ENCODE measurements at regions not wholly inside any gene's neighbourhood (a gene's known extent, or its start where the extent isn't known, plus 50 kb on each side); places are given as distances from the start of the nearest gene placed in this dataset.

GRCh38 chr5:17012289-17012688 lies 76.2 kb upstream of the MYO10 start:
- FAIRE-seq, result peak; percentile 78
- dilution Hi-C loops (cut with MboI; ENCODE audit: extremely low pct_ligation_motif_present, low sequenced_read_pairs), result no loop called here
- H3K9ac ChIP-seq (replicated peaks; ENCODE audit: extremely low read depth, insufficient read depth, low read length), result no peak overlapping the region

GRCh38 chr5:17014686-17015085 lies 78.6 kb upstream of the MYO10 start:
- CTCF ChIA-PET, result interaction anchor here (1.0 kb wide), 1 partner anchor 10 kb away, joined by 3 read pairs; no protein-coding TSS in a partner anchor
- FAIRE-seq, result no peak

More at GRCh38 chr5:17012289-17012688, 76.2 kb upstream of the MYO10 start:
- H3K9me3 ChIP-seq (replicated peaks; ENCODE audit: control insufficient read depth, insufficient read depth, low read length), result no peaks in the 10 kb centered on the region
- TF ChIP-seq FOS (IDR thresholded peaks at IDR 0.05; ENCODE audit: borderline replicate concordance, insufficient read depth, low read length) (peak; percentile 89), MYC (IDR thresholded peaks at IDR 0.05; ENCODE audit: low read depth, low read length) (no peak), POLR2A (IDR thresholded peaks at IDR 0.05; ENCODE audit: low read depth, low read length) (no peak), MAX (IDR thresholded peaks at IDR 0.05; ENCODE audit: insufficient read depth, insufficient read length) (no peak), GATA2 (IDR thresholded peaks at IDR 0.05; ENCODE audit: insufficient read depth, insufficient read length, low read depth, low read length) (no peak), JUN (IDR thresholded peaks at IDR 0.05; ENCODE audit: borderline replicate concordance, insufficient read depth, insufficient read length, low read depth) (peak; percentile 72)
- H4K20me1 ChIP-seq (replicated peaks; ENCODE audit: control insufficient read depth, extremely low read depth, insufficient read depth, low read length), result no peaks in the 10 kb centered on the region
- no peak overlapping the region for H3K4me2 ChIP-seq (ENCODE audit: insufficient read depth, low read length)
- POLR2A ChIA-PET, result no interaction called here
- peak; percentile 59 for DNase-seq (ENCODE audit: low read depth, low spot score)
- H3K9me1 ChIP-seq (replicated peaks; ENCODE audit: control insufficient read depth, extremely low read depth, insufficient read depth, low read length), result no peaks in the 10 kb centered on the region
- H2AFZ ChIP-seq (ENCODE audit: low read depth, low read length), result no peak overlapping the region
- intact Hi-C loops (cut with micrococcal nuclease), result no loop called here
- H3K4me3 ChIP-seq (replicated peaks in 1 of 3; ENCODE audit: insufficient read depth in 1 of 3, low read depth in 1 of 3, low read length in 3 of 3), result no peak overlapping the region
- no peaks in the 10 kb centered on the region for H3K36me3 ChIP-seq (ENCODE audit: control insufficient read depth in 2 of 2, extremely low read depth in 1 of 2, insufficient read depth in 2 of 2, low read length in 2 of 2)
- no peaks in the 10 kb centered on the region for H3K79me2 ChIP-seq (ENCODE audit: control insufficient read depth, insufficient read depth, low read length)
- no peaks in the 10 kb centered on the region for H3K27me3 ChIP-seq (ENCODE audit: control insufficient read depth in 2 of 2, insufficient read depth in 2 of 2, low read length in 2 of 2)
- no TSS peak for BruUV-seq (replicated peaks)
- peaks cover 4% of the 10 kb centered on the region for H3K4me1 ChIP-seq (ENCODE audit: control insufficient read depth, extremely low read depth, insufficient read depth, low read length)
- no peak overlapping the region for H3K27ac ChIP-seq (ENCODE audit: insufficient read depth, low read depth, low read length)
- CTCF ChIA-PET, result interaction anchor here (1.4 kb wide), 1 partner anchor 178 kb away, joined by 4 read pairs; no protein-coding TSS in a partner anchor

More at GRCh38 chr5:17014686-17015085, 78.6 kb upstream of the MYO10 start:
- DNase-seq (ENCODE audit: low read depth, low spot score), result no peak
- Histone ChIP-seq H3K4me2 (ENCODE audit: insufficient read depth, low read length) (no peak overlapping the region), H4K20me1 (replicated peaks; ENCODE audit: control insufficient read depth, extremely low read depth, insufficient read depth, low read length) (no peaks in the 10 kb centered on the region), H3K27me3 (ENCODE audit: control insufficient read depth in 2 of 2, insufficient read depth in 2 of 2, low read length in 2 of 2) (no peaks in the 10 kb centered on the region), H3K4me1 (ENCODE audit: control insufficient read depth, extremely low read depth, insufficient read depth, low read length) (peaks cover 4% of the 10 kb centered on the region), H3K9me1 (replicated peaks; ENCODE audit: control insufficient read depth, extremely low read depth, insufficient read depth, low read length) (no peaks in the 10 kb centered on the region), H3K79me2 (ENCODE audit: control insufficient read depth, insufficient read depth, low read length) (no peaks in the 10 kb centered on the region), H3K9ac (replicated peaks; ENCODE audit: extremely low read depth, insufficient read depth, low read length) (no peak overlapping the region), H2AFZ (ENCODE audit: low read depth, low read length) (no peak overlapping the region), H3K27ac (ENCODE audit: insufficient read depth, low read depth, low read length) (no peak overlapping the region), H3K36me3 (ENCODE audit: control insufficient read depth in 2 of 2, extremely low read depth in 1 of 2, insufficient read depth in 2 of 2, low read length in 2 of 2) (no peaks in the 10 kb centered on the region), H3K9me3 (replicated peaks; ENCODE audit: control insufficient read depth, insufficient read depth, low read length) (no peaks in the 10 kb centered on the region), H3K4me3 (replicated peaks in 1 of 3; ENCODE audit: insufficient read depth in 1 of 3, low read depth in 1 of 3, low read length in 3 of 3) (no peak overlapping the region)
- no peak for TF ChIP-seq MAX (IDR thresholded peaks at IDR 0.05; ENCODE audit: insufficient read depth, insufficient read length)
- no peak for TF ChIP-seq EZH2 (IDR thresholded peaks at IDR 0.05; ENCODE audit: borderline replicate concordance, low read depth, low read length, severe bottlenecking)
- no peak for TF ChIP-seq JUN (IDR thresholded peaks at IDR 0.05; ENCODE audit: borderline replicate concordance, insufficient read depth, insufficient read length, low read depth)
- no peak for TF ChIP-seq POLR2AphosphoS5 (IDR thresholded peaks at IDR 0.05; ENCODE audit: insufficient read depth, low read depth, low read length)
- no peak for TF ChIP-seq POLR2A (IDR thresholded peaks at IDR 0.05; ENCODE audit: low read depth, low read length)
- no peak for TF ChIP-seq FOS (IDR thresholded peaks at IDR 0.05; ENCODE audit: borderline replicate concordance, insufficient read depth, low read length)
- no peak for TF ChIP-seq MYC (IDR thresholded peaks at IDR 0.05; ENCODE audit: low read depth, low read length)
- no peak for TF ChIP-seq GATA2 (IDR thresholded peaks at IDR 0.05; ENCODE audit: insufficient read depth, insufficient read length, low read depth, low read length)
- no peak for TF ChIP-seq CTCF (IDR thresholded peaks at IDR 0.05; ENCODE audit: extremely low read depth in 1 of 2, insufficient read depth in 1 of 2, low read depth in 1 of 2, low read length in 2 of 2)
- BruUV-seq (replicated peaks), result no TSS peak
- dilution Hi-C loops (cut with MboI; ENCODE audit: extremely low pct_ligation_motif_present, low sequenced_read_pairs) (no loop called here), intact Hi-C loops (cut with micrococcal nuclease) (no loop called here)
- POLR2A ChIA-PET, result interaction anchor here (0.7 kb wide), 2 partner anchors 11 to 45 kb away, joined by 3 to 7 read pairs; no protein-coding TSS in a partner anchor

Data from endothelial cell of umbilical vein (primary cell).